Endodermal cell (in vitro differentiated cells): ENCODE measurements at regions not wholly inside any gene's neighbourhood (a gene's known extent, or its start where the extent isn't known, plus 50 kb on each side); places are given as distances from the start of the nearest gene placed in this dataset.

Experiments used
- DNase-seq: peaks from one replicate; pipeline ENCODE4 v3.0.0-alpha.2; 2017
- H3K27ac ChIP-seq: 2 replicates; pipeline ENCODE4 v1.5.1; 2013; ENCODE audit warnings: mild to moderate bottlenecking, low read depth, low read length, moderate library complexity
- H3K27me3 ChIP-seq: 2 replicates; pipeline ENCODE4 v1.6.1; 2013; ENCODE audit warnings: mild to moderate bottlenecking, low read length, moderate library complexity; ENCODE audit not compliant: insufficient read depth, control insufficient read depth, poor library complexity, severe bottlenecking
- H3K36me3 ChIP-seq: 2 replicates; pipeline ENCODE4 v1.7.0; 2013; ENCODE audit warnings: mild to moderate bottlenecking, low read length, moderate library complexity; ENCODE audit not compliant: control insufficient read depth, insufficient read depth
- H3K4me1 ChIP-seq: one replicate; pipeline ENCODE4 v1.7.0; 2013; ENCODE audit warnings: low read length; ENCODE audit not compliant: control insufficient read depth, insufficient read depth
- H3K4me3 ChIP-seq: 2 replicates; pipeline ENCODE4 v1.5.1; 2013; ENCODE audit warnings: mild to moderate bottlenecking, low read length, moderate library complexity
- H3K9ac ChIP-seq: 2 replicates; pipeline ENCODE4 v1.6.1; 2013; ENCODE audit warnings: mild to moderate bottlenecking, low read length, moderate library complexity; ENCODE audit not compliant: poor library complexity, severe bottlenecking; ENCODE audit errors: extremely low read depth
- H3K9me3 ChIP-seq: 2 replicates; pipeline ENCODE4 v1.6.1; 2013; ENCODE audit warnings: mild to moderate bottlenecking, low read length, moderate library complexity; ENCODE audit not compliant: control insufficient read depth
- H3K27ac Mint-ChIP-seq: 2 replicates; pipeline ENCODE4 v1.8.0; 2020; ENCODE audit warnings: mixed read lengths
- H3K27me3 Mint-ChIP-seq: 2 replicates; pipeline ENCODE4 v1.8.0; 2021; ENCODE audit warnings: mild to moderate bottlenecking, mixed read lengths; ENCODE audit not compliant: insufficient read depth
- H3K36me3 Mint-ChIP-seq: 2 replicates; pipeline ENCODE4 v1.8.0; 2020; ENCODE audit warnings: low read depth, mixed read lengths
- H3K4me1 Mint-ChIP-seq: 2 replicates; pipeline ENCODE4 v1.8.0; 2020; ENCODE audit warnings: mixed read lengths
- H3K4me3 Mint-ChIP-seq: 2 replicates; pipeline ENCODE4 v1.8.0; 2020; ENCODE audit warnings: mild to moderate bottlenecking, moderate library complexity, mixed read lengths
- H3K9me3 Mint-ChIP-seq: 2 replicates; pipeline ENCODE4 v1.8.0; 2020; ENCODE audit warnings: mild to moderate bottlenecking, mixed read lengths
- WGBS, 2 experiments: methylation state at CpG; one replicate each; pipeline versions ENCODE4 v1.1.5 to v1.1.7; 2013; ENCODE audit warnings: missing lambda C conversion rate in 2 of 2, mixed read lengths in 1 of 2; ENCODE audit not compliant: insufficient coverage in 1 of 2, insufficient read length in 1 of 2; 5-methylcytosine and 5-hydroxymethylcytosine counted together
- TF ChIP-seq, protein P1 (sequence below): fragments of 200-600 bp; sonication (generic); conservative IDR thresholded peaks from 2 replicates; pipeline ENCODE4 v1.5.0; 2021; ENCODE audit warnings: antibody characterized with exemption, mild to moderate bottlenecking

GRCh38 chrX:114365065-114365834 lies 218.6 kb upstream of the HTR2C start:
- H3K9ac ChIP-seq = no peak overlapping the region
- no peaks in the 10 kb centered on the region for H3K9me3 Mint-ChIP-seq
- no peaks in the 10 kb centered on the region for H3K36me3 Mint-ChIP-seq
- no peak overlapping the region for H3K4me3 ChIP-seq
- WGBS, 2 experiments = 92% methylated on average over 2 of the region's 5 CpGs; no CpG with 5 or more reads in 1 of the 2 experiments
- H3K4me1 Mint-ChIP-seq = no peaks in the 10 kb centered on the region
- no peaks in the 10 kb centered on the region for H3K9me3 ChIP-seq
- no peak overlapping the region for H3K4me3 Mint-ChIP-seq
- H3K27ac Mint-ChIP-seq = no peak overlapping the region
- no peak overlapping the region for H3K27ac ChIP-seq
- no peaks in the 10 kb centered on the region for H3K27me3 ChIP-seq
- no peaks in the 10 kb centered on the region for H3K36me3 ChIP-seq
- H3K27me3 Mint-ChIP-seq = no peaks in the 10 kb centered on the region
- DNase-seq = no peak
- no peaks in the 10 kb centered on the region for H3K4me1 ChIP-seq
- TF ChIP-seq, protein P1, sequence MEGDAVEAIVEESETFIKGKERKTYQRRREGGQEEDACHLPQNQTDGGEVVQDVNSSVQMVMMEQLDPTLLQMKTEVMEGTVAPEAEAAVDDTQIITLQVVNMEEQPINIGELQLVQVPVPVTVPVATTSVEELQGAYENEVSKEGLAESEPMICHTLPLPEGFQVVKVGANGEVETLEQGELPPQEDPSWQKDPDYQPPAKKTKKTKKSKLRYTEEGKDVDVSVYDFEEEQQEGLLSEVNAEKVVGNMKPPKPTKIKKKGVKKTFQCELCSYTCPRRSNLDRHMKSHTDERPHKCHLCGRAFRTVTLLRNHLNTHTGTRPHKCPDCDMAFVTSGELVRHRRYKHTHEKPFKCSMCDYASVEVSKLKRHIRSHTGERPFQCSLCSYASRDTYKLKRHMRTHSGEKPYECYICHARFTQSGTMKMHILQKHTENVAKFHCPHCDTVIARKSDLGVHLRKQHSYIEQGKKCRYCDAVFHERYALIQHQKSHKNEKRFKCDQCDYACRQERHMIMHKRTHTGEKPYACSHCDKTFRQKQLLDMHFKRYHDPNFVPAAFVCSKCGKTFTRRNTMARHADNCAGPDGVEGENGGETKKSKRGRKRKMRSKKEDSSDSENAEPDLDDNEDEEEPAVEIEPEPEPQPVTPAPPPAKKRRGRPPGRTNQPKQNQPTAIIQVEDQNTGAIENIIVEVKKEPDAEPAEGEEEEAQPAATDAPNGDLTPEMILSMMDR = no peak

GRCh38 chrX:114372937-114373336 lies 210.9 kb upstream of the HTR2C start:
- Histone ChIP-seq H3K27ac (no peak overlapping the region), H3K9ac (no peak overlapping the region), H3K4me1 (no peaks in the 10 kb centered on the region), H3K9me3 (no peaks in the 10 kb centered on the region), H3K36me3 (no peaks in the 10 kb centered on the region), H3K27me3 (no peaks in the 10 kb centered on the region), H3K4me3 (no peak overlapping the region)
- TF ChIP-seq, protein P1 = no peak
- no peaks in the 10 kb centered on the region for H3K36me3 Mint-ChIP-seq
- peaks cover 2% of the 10 kb centered on the region for H3K4me1 Mint-ChIP-seq
- H3K4me3 Mint-ChIP-seq = no peak overlapping the region
- no peak overlapping the region for H3K27ac Mint-ChIP-seq
- WGBS, 2 experiments = no CpG with 5 or more reads among the region's 2 CpGs
- H3K27me3 Mint-ChIP-seq = no peaks in the 10 kb centered on the region
- DNase-seq = no peak
- no peaks in the 10 kb centered on the region for H3K9me3 Mint-ChIP-seq

DNA sequence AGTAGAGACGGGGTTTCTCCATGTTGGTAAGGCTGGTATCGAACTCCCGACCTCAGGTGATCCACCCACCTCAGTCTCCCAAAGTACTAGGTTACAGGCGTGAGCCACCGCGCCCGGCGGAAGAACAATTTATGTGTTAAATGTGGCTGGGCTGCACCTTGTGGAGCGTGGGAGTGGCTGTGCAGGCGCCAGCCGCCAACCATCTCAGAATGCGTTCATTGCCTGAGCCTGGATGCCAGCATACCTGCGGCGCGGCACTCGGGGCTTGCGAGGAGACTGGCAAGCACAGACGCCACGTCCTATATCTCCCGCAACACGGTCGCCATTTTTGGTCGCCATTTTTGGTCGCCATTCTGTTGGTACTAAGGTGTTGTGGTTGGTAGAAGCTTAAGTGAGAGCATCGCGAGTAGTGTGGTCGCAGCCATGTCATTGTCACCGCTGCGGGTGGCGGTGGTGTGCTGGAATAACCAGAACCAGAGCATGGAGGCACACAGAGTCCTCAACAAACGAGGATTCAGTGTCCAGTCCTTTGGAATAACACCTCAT lies 193.6 kb upstream of the HTR2C start:
- no peaks in the 10 kb centered on the region for H3K4me1 ChIP-seq
- no peak for DNase-seq

More for the DNA sequence above, 193.6 kb upstream of the HTR2C start:
- no peaks in the 10 kb centered on the region for H3K9me3 Mint-ChIP-seq
- Histone ChIP-seq H3K36me3 (no peaks in the 10 kb centered on the region), H3K9me3 (no peaks in the 10 kb centered on the region), H3K9ac (no peak overlapping the region), H3K4me3 (no peak overlapping the region), H3K27me3 (no peaks in the 10 kb centered on the region), H3K27ac (no peak overlapping the region)
- no peak overlapping the region for H3K27ac Mint-ChIP-seq
- peaks cover 5% of the 10 kb centered on the region for H3K36me3 Mint-ChIP-seq
- peaks cover 2% of the 10 kb centered on the region for H3K4me1 Mint-ChIP-seq
- 94 to 97% methylated on average over 6 to 31 of the region's 31 CpGs for WGBS, 2 experiments
- H3K4me3 Mint-ChIP-seq = no peak overlapping the region
- H3K27me3 Mint-ChIP-seq = no peaks in the 10 kb centered on the region
- TF ChIP-seq, protein P1 = no peak
